HEK293 (cell line): ENCODE measurements at regions not wholly inside any gene's neighbourhood (a gene's known extent, or its start where the extent isn't known, plus 50 kb on each side); places are given as distances from the start of the nearest gene placed in this dataset.
A peak's percentile ranks its signal among the peaks of the same experiment; 100 is the strongest.

Source experiments
- CTCF ChIA-PET: fragments of 350-600 bp; formaldehyde crosslinking; extraction: SDS; loops from one replicate; lab custom pipeline; 2021; ENCODE audit warnings: antibody characterized with exemption; lab: Yijun Ruan, JAX
- POLR2A ChIA-PET: fragments of 300-600 bp; formaldehyde crosslinking; extraction: SDS; loops from one replicate; lab custom pipeline; 2020; ENCODE audit warnings: antibody characterized with exemption, inconsistent platforms; lab: Yijun Ruan, JAX
- H3K27ac ChIP-seq: fragments of 200-500 bp; sonication (Bioruptor generic); 2 replicates; pipeline ENCODE4 v1.5.1; 2014; ENCODE audit warnings: low read depth, low read length, control low read depth, inconsistent platforms; ENCODE audit errors: extremely low read depth
- H3K36me3 ChIP-seq, 2 experiments: fragments of 200-500 bp in 1 of 2; sonication (Bioruptor generic) in 1 of 2; 1 replicate in 1 of 2; 2 replicates in 1 of 2; pipeline ENCODE4 v1.5.1; 2014 to 2017; ENCODE audit warnings: inconsistent platforms in 2 of 2, low read length in 2 of 2; ENCODE audit not compliant: control insufficient read depth in 2 of 2, insufficient read depth in 1 of 2
- H3K4me1 ChIP-seq: fragments of 200-500 bp; sonication (Bioruptor generic); 2 replicates; pipeline ENCODE4 v1.5.1; 2014; ENCODE audit warnings: mild to moderate bottlenecking, low read length, inconsistent platforms; ENCODE audit not compliant: control insufficient read depth, insufficient read depth
- H3K4me3 ChIP-seq: 2 replicates; pipeline ENCODE4 v1.5.1; 2011; ENCODE audit warnings: low read depth, mild to moderate bottlenecking, control low read depth, low read length, moderate library complexity
- H3K9me3 ChIP-seq: fragments of 200-500 bp; sonication (Bioruptor generic); 2 replicates; pipeline ENCODE4 v1.5.1; 2014; ENCODE audit warnings: low read depth, low read length, inconsistent platforms; ENCODE audit not compliant: control insufficient read depth, insufficient read depth
- EGR2 ChIP-seq: fragments of 450-650 bp; formaldehyde crosslinking; IDR thresholded peaks from 2 replicates; pipeline ENCODE4 v1.5.1; 2016; ENCODE audit warnings: low read depth, missing biosample characterization, missing genetic modification characterization
- GLIS1 ChIP-seq: fragments of 450-650 bp; formaldehyde crosslinking; IDR thresholded peaks from 2 replicates; pipeline ENCODE4 v1.5.1; 2016; ENCODE audit warnings: missing biosample characterization, missing genetic modification characterization
- KLF7 ChIP-seq: fragments of 450-650 bp; formaldehyde crosslinking; IDR thresholded peaks from 2 replicates; pipeline ENCODE4 v1.5.1; 2016; ENCODE audit warnings: missing biosample characterization, missing genetic modification characterization, borderline replicate concordance
- PRDM1 ChIP-seq: fragments of 450-650 bp; formaldehyde crosslinking; IDR thresholded peaks from 2 replicates; pipeline ENCODE4; 2016; ENCODE audit warnings: missing biosample characterization, missing genetic modification characterization
- RBAK ChIP-seq: fragments of 450-650 bp; formaldehyde crosslinking; IDR thresholded peaks from 2 replicates; pipeline ENCODE4 v1.5.1; 2016; ENCODE audit warnings: missing biosample characterization, missing genetic modification characterization
- SCRT2 ChIP-seq: fragments of 450-650 bp; formaldehyde crosslinking; IDR thresholded peaks from 2 replicates; pipeline ENCODE4 v1.5.1; 2016; ENCODE audit warnings: missing biosample characterization, missing genetic modification characterization
- TRIM28 ChIP-seq: IDR thresholded peaks from 2 replicates; pipeline ENCODE4 v1.6.1; 2011; ENCODE audit warnings: low read length, control low read depth, borderline replicate concordance
- YY1 ChIP-seq: fragments of 450-650 bp; formaldehyde crosslinking; IDR thresholded peaks from 2 replicates; pipeline ENCODE4 v1.5.1; 2018; ENCODE audit warnings: missing biosample characterization, missing genetic modification characterization
- ZFHX2 ChIP-seq: fragments of 450-650 bp; formaldehyde crosslinking; conservative IDR thresholded peaks from 2 replicates; pipeline ENCODE4 v1.5.1; 2016; ENCODE audit warnings: missing biosample characterization, missing genetic modification characterization
- ZNF19 ChIP-seq: fragments of 450-650 bp; formaldehyde crosslinking; IDR thresholded peaks from 2 replicates; pipeline ENCODE4; 2016; ENCODE audit warnings: missing biosample characterization, missing genetic modification characterization, low read depth
- ZNF211 ChIP-seq: fragments of 450-650 bp; formaldehyde crosslinking; IDR thresholded peaks from 2 replicates; pipeline ENCODE4 v1.5.1; 2016; ENCODE audit warnings: low read depth, missing biosample characterization, missing genetic modification characterization
- ZNF239 ChIP-seq: fragments of 450-650 bp; formaldehyde crosslinking; IDR thresholded peaks from 2 replicates; pipeline ENCODE4 v1.5.1; 2016; ENCODE audit warnings: missing biosample characterization, missing genetic modification characterization
- ZNF48 ChIP-seq: fragments of 450-650 bp; formaldehyde crosslinking; IDR thresholded peaks from 2 replicates; pipeline ENCODE4 v1.5.1; 2016; ENCODE audit warnings: missing biosample characterization, missing genetic modification characterization
- ZNF548 ChIP-seq: fragments of 450-650 bp; formaldehyde crosslinking; IDR thresholded peaks from 2 replicates; pipeline ENCODE4 v1.5.1; 2016; ENCODE audit warnings: missing biosample characterization, missing genetic modification characterization
- ZNF777 ChIP-seq: fragments of 450-650 bp; formaldehyde crosslinking; IDR thresholded peaks from 2 replicates; pipeline ENCODE4 v1.5.1; 2017; ENCODE audit warnings: missing biosample characterization, missing genetic modification characterization, borderline replicate concordance
- ZNF785 ChIP-seq: fragments of 450-650 bp; formaldehyde crosslinking; IDR thresholded peaks from 2 replicates; pipeline ENCODE4 v1.5.1; 2016; ENCODE audit warnings: missing biosample characterization, missing genetic modification characterization
- TF ChIP-seq, protein P1 (sequence below): fragments of 450-650 bp; formaldehyde crosslinking; IDR thresholded peaks from 2 replicates; pipeline ENCODE4 v1.5.1; 2016; ENCODE audit warnings: missing biosample characterization, missing genetic modification characterization
- TF ChIP-seq, protein P2 (sequence below): fragments of 450-650 bp; formaldehyde crosslinking; IDR thresholded peaks from 2 replicates; pipeline ENCODE4 v1.5.1; 2016; ENCODE audit warnings: missing biosample characterization, missing genetic modification characterization
- TF ChIP-seq, protein P3 (sequence below): sonication (generic); formaldehyde crosslinking; IDR thresholded peaks from 2 replicates; pipeline ENCODE4 v1.8.1; 2022; ENCODE audit warnings: mild to moderate bottlenecking, moderate library complexity, missing genetic modification reagents
- TF ChIP-seq, protein P4 (sequence below): fragments of 450-650 bp; formaldehyde crosslinking; IDR thresholded peaks from 2 replicates; pipeline ENCODE4 v1.5.0; 2017; ENCODE audit warnings: missing biosample characterization, missing genetic modification characterization, borderline replicate concordance
- TF ChIP-seq, protein P5 (sequence below): fragments of 450-650 bp; formaldehyde crosslinking; IDR thresholded peaks from 2 replicates; pipeline ENCODE4 v1.5.1; 2016; ENCODE audit warnings: missing biosample characterization, missing genetic modification characterization
- TF ChIP-seq, protein P6 (sequence below): fragments of 450-650 bp; formaldehyde crosslinking; IDR thresholded peaks from 2 replicates; pipeline ENCODE4 v1.5.1; 2017; ENCODE audit warnings: missing biosample characterization, missing genetic modification characterization

DNA sequence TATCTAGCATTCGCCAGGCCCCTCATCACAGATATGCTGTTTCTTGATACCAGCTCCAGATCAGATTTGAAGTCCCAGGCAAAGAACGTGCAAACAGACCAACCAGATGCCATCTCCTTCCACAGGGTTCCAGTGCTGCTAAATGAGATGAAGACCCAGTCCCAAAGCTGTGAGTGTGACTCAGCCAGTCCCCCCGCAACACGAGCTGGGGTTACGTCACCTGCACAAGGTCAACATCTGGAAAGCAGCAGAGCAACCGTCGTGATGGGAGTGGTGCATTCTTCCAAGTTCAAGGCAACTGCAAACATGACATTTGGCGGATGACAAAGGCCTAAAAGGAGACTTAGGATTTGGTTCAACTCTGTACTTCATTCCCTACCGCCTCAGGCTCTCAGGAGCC, 69.6 kb upstream of the TIAM1 start (continued):
- TF ChIP-seq, protein P1, sequence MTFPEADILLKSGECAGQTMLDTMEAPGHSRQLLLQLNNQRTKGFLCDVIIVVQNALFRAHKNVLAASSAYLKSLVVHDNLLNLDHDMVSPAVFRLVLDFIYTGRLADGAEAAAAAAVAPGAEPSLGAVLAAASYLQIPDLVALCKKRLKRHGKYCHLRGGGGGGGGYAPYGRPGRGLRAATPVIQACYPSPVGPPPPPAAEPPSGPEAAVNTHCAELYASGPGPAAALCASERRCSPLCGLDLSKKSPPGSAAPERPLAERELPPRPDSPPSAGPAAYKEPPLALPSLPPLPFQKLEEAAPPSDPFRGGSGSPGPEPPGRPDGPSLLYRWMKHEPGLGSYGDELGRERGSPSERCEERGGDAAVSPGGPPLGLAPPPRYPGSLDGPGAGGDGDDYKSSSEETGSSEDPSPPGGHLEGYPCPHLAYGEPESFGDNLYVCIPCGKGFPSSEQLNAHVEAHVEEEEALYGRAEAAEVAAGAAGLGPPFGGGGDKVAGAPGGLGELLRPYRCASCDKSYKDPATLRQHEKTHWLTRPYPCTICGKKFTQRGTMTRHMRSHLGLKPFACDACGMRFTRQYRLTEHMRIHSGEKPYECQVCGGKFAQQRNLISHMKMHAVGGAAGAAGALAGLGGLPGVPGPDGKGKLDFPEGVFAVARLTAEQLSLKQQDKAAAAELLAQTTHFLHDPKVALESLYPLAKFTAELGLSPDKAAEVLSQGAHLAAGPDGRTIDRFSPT (tag by site-specific recombination) = no peak
- TF ChIP-seq, protein P2, sequence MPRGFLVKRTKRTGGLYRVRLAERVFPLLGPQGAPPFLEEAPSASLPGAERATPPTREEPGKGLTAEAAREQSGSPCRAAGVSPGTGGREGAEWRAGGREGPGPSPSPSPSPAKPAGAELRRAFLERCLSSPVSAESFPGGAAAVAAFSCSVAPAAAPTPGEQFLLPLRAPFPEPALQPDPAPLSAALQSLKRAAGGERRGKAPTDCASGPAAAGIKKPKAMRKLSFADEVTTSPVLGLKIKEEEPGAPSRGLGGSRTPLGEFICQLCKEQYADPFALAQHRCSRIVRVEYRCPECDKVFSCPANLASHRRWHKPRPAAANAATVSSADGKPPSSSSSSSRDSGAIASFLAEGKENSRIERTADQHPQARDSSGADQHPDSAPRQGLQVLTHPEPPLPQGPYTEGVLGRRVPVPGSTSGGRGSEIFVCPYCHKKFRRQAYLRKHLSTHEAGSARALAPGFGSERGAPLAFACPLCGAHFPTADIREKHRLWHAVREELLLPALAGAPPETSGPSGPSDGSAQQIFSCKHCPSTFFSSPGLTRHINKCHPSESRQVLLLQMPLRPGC (tag by site-specific recombination) = no peak
- no peak for TF ChIP-seq RBAK (tag by site-specific recombination)
- TF ChIP-seq, protein P3, sequence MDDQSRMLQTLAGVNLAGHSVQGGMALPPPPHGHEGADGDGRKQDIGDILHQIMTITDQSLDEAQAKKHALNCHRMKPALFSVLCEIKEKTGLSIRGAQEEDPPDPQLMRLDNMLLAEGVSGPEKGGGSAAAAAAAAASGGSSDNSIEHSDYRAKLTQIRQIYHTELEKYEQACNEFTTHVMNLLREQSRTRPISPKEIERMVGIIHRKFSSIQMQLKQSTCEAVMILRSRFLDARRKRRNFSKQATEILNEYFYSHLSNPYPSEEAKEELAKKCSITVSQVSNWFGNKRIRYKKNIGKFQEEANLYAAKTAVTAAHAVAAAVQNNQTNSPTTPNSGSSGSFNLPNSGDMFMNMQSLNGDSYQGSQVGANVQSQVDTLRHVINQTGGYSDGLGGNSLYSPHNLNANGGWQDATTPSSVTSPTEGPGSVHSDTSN = no peak
- no peak for TF ChIP-seq YY1 (tag by site-specific recombination)
- no peak for TF ChIP-seq ZNF548 (tag by site-specific recombination)
- TF ChIP-seq ZNF785 = no peak
- no peak for TF ChIP-seq SCRT2 (tag by site-specific recombination)
- TF ChIP-seq, protein P4, sequence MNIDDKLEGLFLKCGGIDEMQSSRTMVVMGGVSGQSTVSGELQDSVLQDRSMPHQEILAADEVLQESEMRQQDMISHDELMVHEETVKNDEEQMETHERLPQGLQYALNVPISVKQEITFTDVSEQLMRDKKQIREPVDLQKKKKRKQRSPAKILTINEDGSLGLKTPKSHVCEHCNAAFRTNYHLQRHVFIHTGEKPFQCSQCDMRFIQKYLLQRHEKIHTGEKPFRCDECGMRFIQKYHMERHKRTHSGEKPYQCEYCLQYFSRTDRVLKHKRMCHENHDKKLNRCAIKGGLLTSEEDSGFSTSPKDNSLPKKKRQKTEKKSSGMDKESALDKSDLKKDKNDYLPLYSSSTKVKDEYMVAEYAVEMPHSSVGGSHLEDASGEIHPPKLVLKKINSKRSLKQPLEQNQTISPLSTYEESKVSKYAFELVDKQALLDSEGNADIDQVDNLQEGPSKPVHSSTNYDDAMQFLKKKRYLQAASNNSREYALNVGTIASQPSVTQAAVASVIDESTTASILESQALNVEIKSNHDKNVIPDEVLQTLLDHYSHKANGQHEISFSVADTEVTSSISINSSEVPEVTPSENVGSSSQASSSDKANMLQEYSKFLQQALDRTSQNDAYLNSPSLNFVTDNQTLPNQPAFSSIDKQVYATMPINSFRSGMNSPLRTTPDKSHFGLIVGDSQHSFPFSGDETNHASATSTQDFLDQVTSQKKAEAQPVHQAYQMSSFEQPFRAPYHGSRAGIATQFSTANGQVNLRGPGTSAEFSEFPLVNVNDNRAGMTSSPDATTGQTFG (tag by site-specific recombination) = no peak
- no peak for TF ChIP-seq ZNF777
- no peak for TF ChIP-seq GLIS1 (tag by site-specific recombination)

DNA sequence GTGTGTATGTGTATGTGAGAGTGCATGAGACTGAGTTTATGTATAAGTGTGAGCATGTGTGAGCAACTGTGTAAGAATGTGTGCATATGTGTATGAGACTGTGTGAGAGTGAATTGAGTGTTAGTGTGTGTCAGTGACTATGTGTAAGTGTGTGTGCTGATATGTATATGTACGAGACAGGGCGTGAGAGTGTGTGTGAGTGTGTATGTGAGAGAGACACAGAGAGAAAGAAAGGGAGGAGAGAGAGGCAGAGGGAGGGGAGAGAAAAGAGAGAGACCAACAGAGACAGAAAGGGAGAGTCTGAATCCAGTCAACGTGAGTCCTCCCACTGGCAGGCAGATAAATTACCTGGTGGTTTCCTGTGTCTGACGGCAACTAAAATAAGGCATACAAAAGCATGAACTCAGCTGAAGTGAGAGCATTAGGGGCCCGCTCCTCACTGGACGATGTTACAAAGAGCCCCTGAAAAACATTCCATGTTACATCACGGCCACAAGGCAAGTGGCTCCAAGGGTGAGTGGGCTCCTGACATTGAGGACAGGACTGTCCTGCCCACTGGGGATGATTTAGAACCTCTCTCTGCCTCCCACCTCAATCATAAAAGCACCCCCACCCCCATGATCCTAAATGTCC, 66.6 kb upstream of the TIAM1 start:
- Histone ChIP-seq H3K27ac (no peak overlapping the region), H3K4me1 (peaks cover 10% of the 10 kb centered on the region; the same call in 1 of the 2 replicates), H3K4me3 (no peak overlapping the region), H3K9me3 (no peaks in the 10 kb centered on the region), H3K36me3 (peaks cover 0 to 4% of the 10 kb centered on the region in 2 experiments; a peak in 1 of 3 replicates)
- CTCF ChIA-PET = interaction anchor here (0.6 to 1.6 kb wide), 3 partner anchors 13 to 170 kb away, joined by 3 to 8 read pairs (median 4); no protein-coding TSS in a partner anchor
- POLR2A ChIA-PET = no interaction called here
- TF ChIP-seq ZNF48 (tag by site-specific recombination) (0 out of 2 replicates have a peak, but pooled peaks have one; percentile 11), ZNF239 (tag by site-specific recombination) (0 out of 2 replicates have a peak, but pooled peaks have one; percentile 1), ZNF211 (no peak), PRDM1 (tag by site-specific recombination) (peak; percentile 91), EGR2 (tag by site-specific recombination) (peak; percentile 83), TRIM28 (peak; percentile 31; the same call in 1 of the 2 replicates), KLF7 (tag by site-specific recombination) (no peak), ZNF19 (tag by site-specific recombination) (no peak), ZFHX2 (tag by site-specific recombination) (peak; percentile 74)
- TF ChIP-seq, protein P5, sequence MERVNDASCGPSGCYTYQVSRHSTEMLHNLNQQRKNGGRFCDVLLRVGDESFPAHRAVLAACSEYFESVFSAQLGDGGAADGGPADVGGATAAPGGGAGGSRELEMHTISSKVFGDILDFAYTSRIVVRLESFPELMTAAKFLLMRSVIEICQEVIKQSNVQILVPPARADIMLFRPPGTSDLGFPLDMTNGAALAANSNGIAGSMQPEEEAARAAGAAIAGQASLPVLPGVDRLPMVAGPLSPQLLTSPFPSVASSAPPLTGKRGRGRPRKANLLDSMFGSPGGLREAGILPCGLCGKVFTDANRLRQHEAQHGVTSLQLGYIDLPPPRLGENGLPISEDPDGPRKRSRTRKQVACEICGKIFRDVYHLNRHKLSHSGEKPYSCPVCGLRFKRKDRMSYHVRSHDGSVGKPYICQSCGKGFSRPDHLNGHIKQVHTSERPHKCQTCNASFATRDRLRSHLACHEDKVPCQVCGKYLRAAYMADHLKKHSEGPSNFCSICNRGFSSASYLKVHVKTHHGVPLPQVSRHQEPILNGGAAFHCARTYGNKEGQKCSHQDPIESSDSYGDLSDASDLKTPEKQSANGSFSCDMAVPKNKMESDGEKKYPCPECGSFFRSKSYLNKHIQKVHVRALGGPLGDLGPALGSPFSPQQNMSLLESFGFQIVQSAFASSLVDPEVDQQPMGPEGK = no peak
- TF ChIP-seq, protein P4 (tag by site-specific recombination) = peak; percentile 49; the same call in 1 of the 2 replicates
- TF ChIP-seq, protein P6, sequence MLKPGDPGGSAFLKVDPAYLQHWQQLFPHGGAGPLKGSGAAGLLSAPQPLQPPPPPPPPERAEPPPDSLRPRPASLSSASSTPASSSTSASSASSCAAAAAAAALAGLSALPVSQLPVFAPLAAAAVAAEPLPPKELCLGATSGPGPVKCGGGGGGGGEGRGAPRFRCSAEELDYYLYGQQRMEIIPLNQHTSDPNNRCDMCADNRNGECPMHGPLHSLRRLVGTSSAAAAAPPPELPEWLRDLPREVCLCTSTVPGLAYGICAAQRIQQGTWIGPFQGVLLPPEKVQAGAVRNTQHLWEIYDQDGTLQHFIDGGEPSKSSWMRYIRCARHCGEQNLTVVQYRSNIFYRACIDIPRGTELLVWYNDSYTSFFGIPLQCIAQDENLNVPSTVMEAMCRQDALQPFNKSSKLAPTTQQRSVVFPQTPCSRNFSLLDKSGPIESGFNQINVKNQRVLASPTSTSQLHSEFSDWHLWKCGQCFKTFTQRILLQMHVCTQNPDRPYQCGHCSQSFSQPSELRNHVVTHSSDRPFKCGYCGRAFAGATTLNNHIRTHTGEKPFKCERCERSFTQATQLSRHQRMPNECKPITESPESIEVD (tag by site-specific recombination) = no peak
